ENCODE measurements at regions not wholly inside any gene's neighbourhood (a gene's known extent, or its start where the extent isn't known, plus 50 kb on each side); places are given as distances from the start of the nearest gene placed in this dataset.

- no peak for DNase-seq
These were observed 226.4 kb upstream of the MYT1L start for GRCh38 chr2:2557475-2557874.

GRCh38 chr2:2550856-2551255 is 219.8 kb upstream of the MYT1L start:
- no peak for DNase-seq

GRCh38 chr2:2547911-2548310 is 216.8 kb upstream of the MYT1L start:
- DNase-seq, result no peak

- DNase-seq, result no peak
These were observed 216.4 kb upstream of the MYT1L start for GRCh38 chr2:2547451-2547850.

- no peak for DNase-seq
These were observed 215.0 kb upstream of the MYT1L start for GRCh38 chr2:2546046-2546445.

GRCh38 chr2:2542966-2543611 is 212.0 kb upstream of the MYT1L start:
- DNase-seq, result no peak

- DNase-seq, result no peak
These were observed 211.2 kb upstream of the MYT1L start for GRCh38 chr2:2542316-2542715.

GRCh38 chr2:2540406-2540805 is 209.3 kb upstream of the MYT1L start:
- DNase-seq, result no peak

GRCh38 chr2:2536416-2537056 is 205.5 kb upstream of the MYT1L start:
- no peak for DNase-seq

GRCh38 chr2:2530334-2530733 is 199.3 kb upstream of the MYT1L start:
- peak; percentile 14 for DNase-seq

- no peak for DNase-seq
These were observed 197.8 kb upstream of the MYT1L start for GRCh38 chr2:2528846-2529245.

- DNase-seq, result no peak
These were observed 196.1 kb upstream of the MYT1L start for GRCh38 chr2:2527148-2527547.

GRCh38 chr2:2524348-2524941 is 193.4 kb upstream of the MYT1L start:
- peak; percentile 49 for DNase-seq

GRCh38 chr2:2523461-2524347 is 192.6 kb upstream of the MYT1L start:
- DNase-seq, result no peak

GRCh38 chr2:2520401-2520811 is 189.3 kb upstream of the MYT1L start:
- no peak for DNase-seq

GRCh38 chr2:2519381-2519780 is 188.3 kb upstream of the MYT1L start:
- DNase-seq, result no peak

- no peak for DNase-seq
These were observed 186.3 kb upstream of the MYT1L start for GRCh38 chr2:2517399-2517798.

GRCh38 chr2:2516386-2516785 is 185.3 kb upstream of the MYT1L start:
- no peak for DNase-seq

- DNase-seq, result no peak
These were observed 181.9 kb upstream of the MYT1L start for GRCh38 chr2:2512931-2513330.

GRCh38 chr2:2507417-2507997 is 176.4 kb upstream of the MYT1L start:
- DNase-seq, result no peak

GRCh38 chr2:2506536-2506935 is 175.5 kb upstream of the MYT1L start:
- DNase-seq, result no peak

- DNase-seq, result no peak
These were observed 174.5 kb upstream of the MYT1L start for GRCh38 chr2:2505604-2506003.

- no peak for DNase-seq
These were observed 172.9 kb upstream of the MYT1L start for GRCh38 chr2:2503864-2504418.
